ENCODE measurements at regions not wholly inside any gene's neighbourhood (a gene's known extent, or its start where the extent isn't known, plus 50 kb on each side); places are given as distances from the start of the nearest gene placed in this dataset.

DNA sequence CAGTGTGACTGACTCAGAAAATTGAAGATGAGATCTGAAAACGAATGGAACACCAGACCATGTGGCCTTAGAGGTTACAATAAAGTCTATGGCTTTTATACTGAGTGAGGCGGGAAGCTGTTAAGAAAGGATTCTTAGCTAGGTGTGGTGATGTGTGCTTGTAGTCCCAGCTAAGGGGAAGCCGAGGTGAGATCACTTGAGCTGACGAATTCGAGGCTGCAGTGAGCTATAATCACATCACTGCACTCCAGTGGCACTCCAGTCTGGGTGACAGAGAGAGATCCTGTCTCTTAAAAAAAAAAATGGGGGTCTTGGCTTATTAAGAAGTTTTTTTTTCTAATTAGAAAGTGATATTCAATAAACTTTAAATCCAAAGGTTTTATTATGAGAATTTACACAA lies 678.6 kb downstream of the TMTC2 start:
- TF ChIP-seq, protein P1, sequence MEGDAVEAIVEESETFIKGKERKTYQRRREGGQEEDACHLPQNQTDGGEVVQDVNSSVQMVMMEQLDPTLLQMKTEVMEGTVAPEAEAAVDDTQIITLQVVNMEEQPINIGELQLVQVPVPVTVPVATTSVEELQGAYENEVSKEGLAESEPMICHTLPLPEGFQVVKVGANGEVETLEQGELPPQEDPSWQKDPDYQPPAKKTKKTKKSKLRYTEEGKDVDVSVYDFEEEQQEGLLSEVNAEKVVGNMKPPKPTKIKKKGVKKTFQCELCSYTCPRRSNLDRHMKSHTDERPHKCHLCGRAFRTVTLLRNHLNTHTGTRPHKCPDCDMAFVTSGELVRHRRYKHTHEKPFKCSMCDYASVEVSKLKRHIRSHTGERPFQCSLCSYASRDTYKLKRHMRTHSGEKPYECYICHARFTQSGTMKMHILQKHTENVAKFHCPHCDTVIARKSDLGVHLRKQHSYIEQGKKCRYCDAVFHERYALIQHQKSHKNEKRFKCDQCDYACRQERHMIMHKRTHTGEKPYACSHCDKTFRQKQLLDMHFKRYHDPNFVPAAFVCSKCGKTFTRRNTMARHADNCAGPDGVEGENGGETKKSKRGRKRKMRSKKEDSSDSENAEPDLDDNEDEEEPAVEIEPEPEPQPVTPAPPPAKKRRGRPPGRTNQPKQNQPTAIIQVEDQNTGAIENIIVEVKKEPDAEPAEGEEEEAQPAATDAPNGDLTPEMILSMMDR (IDR thresholded peaks at IDR 0.05) = no peak
- no peak for TF ChIP-seq POLR2A (IDR thresholded peaks at IDR 0.05)

Data from right lobe of liver (tissue), 4 donors.